ENCODE measurements at regions not wholly inside any gene's neighbourhood (a gene's known extent, or its start where the extent isn't known, plus 50 kb on each side); places are given as distances from the start of the nearest gene placed in this dataset.

DNA sequence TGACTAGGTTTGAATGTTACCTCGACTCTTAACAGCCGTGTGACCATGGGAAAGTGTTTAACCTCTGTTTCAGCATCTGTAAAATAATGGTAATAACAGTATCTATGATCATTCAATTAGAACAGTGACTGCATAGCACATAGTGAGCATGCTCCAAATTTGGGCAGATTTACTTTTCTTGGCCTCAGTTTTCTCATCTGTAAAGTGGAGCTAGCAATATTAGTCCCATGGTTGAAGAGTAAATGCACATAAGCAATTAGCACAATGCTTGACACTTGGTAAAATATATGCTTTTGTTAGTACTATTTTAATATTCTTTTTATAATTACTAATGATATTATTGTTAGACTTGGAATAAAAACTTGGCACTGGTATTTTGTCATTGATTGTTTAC, 66.4 kb upstream of the TANC1 start:
- no peak overlapping the region for H3K4me3 ChIP-seq (ENCODE audit: low read depth, low read length)
- TF ChIP-seq, protein P1, sequence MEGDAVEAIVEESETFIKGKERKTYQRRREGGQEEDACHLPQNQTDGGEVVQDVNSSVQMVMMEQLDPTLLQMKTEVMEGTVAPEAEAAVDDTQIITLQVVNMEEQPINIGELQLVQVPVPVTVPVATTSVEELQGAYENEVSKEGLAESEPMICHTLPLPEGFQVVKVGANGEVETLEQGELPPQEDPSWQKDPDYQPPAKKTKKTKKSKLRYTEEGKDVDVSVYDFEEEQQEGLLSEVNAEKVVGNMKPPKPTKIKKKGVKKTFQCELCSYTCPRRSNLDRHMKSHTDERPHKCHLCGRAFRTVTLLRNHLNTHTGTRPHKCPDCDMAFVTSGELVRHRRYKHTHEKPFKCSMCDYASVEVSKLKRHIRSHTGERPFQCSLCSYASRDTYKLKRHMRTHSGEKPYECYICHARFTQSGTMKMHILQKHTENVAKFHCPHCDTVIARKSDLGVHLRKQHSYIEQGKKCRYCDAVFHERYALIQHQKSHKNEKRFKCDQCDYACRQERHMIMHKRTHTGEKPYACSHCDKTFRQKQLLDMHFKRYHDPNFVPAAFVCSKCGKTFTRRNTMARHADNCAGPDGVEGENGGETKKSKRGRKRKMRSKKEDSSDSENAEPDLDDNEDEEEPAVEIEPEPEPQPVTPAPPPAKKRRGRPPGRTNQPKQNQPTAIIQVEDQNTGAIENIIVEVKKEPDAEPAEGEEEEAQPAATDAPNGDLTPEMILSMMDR (conservative IDR thresholded peaks at IDR 0.05; ENCODE audit: low read depth, low read length), result no peak
- DNase-seq (ENCODE audit: low read depth), result no peak

DNA sequence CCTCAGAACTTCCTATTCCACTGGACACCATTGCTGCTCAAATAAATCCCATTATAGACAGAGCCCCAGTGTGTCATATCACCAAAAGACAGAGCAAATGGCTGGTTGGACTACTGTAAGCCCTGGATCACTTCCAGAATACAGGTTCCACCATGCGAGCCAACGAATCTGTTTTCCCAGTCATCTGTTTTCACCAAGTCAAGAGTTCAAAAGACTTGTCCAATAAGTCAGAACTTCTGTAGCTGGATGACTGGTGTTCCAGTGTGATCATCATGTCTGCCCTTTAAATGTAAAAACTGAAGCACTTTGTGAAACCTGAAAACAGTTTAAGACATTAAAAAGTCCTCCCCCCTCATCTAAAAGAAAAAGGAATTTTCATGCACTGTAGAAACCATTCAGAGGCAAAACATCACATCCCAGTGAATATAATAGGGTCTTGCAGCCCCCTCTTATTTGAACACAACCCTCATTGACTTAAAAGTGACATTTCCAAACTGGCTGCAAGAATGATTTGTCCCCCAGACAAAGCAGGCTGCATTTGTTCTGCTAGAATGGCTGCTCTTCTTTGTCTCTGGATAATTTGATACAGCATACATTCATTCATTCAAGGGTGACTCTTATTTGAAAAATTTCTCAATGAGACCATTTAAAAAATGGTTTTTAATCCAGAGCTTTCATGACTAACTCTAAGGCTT, 64.6 kb upstream of the TANC1 start:
- DNase-seq (ENCODE audit: low read depth), result no peak
- TF ChIP-seq, protein P1 (conservative IDR thresholded peaks at IDR 0.05; ENCODE audit: low read depth, low read length), result no peak
- H3K4me3 ChIP-seq (ENCODE audit: low read depth, low read length), result no peak overlapping the region

DNA sequence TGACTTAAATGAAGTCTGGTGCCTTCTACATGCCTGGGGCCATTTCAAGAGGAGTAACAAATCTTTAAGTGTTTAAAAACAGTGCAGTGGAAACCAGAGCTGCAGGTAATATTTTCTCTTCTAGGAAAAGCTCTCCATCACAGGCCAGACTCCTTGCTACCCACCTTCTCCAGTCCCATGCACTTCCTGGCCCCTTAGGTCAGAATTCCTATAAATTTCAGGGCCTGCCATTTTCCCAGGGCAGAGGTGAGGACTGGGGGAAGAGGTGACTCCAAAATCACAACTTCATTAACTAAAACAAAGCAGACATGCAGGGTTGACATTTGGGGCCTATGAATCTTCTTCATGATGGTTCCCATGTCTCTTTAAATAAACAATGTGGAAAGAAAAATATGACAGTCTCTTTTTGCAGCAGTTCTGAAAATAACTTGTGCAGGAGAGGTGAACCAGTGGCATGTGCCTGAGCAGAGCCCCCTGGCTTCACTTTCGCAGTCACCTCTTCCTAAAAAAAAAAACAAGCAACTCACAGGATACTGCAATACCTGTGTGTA, 63.7 kb upstream of the TANC1 start:
- no peak overlapping the region for H3K4me3 ChIP-seq (ENCODE audit: low read depth, low read length)
- DNase-seq (ENCODE audit: low read depth), result no peak
- TF ChIP-seq, protein P1 (conservative IDR thresholded peaks at IDR 0.05; ENCODE audit: low read depth, low read length), result no peak

DNA sequence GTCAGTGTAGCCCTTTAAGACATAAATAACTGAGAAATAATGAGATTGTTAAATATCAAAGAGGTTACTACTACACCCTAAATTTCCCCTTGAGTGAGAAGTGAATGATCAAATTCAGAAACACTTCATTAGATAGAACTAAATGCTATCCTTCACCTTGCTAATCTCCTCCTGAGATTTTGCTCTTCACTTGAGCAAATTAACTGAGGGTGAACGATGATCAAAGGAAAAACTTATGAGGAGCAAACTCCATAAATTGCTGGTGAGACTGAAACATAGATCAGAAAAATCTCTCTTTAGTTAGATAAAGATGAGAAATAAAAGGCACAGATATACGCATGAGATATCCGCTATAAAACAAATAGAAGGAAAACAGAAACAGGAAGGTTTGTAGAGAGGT, 63.1 kb upstream of the TANC1 start:
- DNase-seq (ENCODE audit: low read depth), result no peak
- no peak overlapping the region for H3K4me3 ChIP-seq (ENCODE audit: low read depth, low read length)
- TF ChIP-seq, protein P1 (conservative IDR thresholded peaks at IDR 0.05; ENCODE audit: low read depth, low read length), result no peak

DNA sequence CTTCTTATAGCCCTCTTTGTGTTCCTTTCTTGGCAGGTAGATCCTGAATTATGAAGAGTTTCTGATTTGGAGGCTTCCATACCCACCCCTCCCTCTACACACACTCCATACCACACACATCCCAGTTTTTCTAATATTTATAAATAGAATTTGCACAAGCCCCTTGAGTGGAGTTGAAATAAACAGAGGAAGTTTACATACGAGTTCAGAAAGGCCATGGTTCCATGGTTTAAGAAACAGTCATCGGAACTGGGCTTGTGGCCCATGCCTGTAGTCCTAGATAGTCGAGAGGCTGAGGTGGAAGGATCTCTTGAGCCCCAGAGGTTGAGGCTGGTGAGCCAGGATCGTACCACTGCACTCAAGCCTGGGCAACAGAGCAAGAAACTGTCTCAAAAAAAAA, 62.7 kb upstream of the TANC1 start:
- TF ChIP-seq, protein P1 (conservative IDR thresholded peaks at IDR 0.05; ENCODE audit: low read depth, low read length), result no peak
- DNase-seq (ENCODE audit: low read depth), result no peak
- no peak overlapping the region for H3K4me3 ChIP-seq (ENCODE audit: low read depth, low read length)

DNA sequence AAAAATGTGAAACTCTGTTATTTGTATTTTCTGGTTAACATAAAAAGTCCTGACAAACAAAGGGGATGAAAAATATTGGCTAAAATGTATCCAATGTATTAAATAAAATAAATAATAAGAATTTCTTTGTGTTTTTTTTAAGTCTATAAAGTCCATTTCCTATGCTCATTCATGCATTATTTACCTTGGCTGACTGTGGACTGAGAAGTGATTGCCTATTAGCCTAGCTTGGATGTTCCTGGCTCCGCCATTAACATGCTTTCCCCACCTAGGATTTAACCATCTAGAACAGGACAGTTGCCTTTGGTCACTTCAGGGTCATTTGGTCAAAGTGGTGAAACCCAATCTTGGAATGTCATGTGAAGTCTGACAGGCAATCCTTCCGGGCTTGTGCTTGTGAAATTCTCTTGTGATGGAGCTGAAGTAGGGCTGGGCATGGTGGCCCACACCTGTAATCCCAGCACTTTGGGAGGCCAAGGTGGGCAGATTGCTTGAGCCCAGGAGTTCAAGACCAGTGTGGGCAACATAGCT, 60.4 kb upstream of the TANC1 start:
- no peak overlapping the region for H3K4me3 ChIP-seq (ENCODE audit: low read depth, low read length)
- TF ChIP-seq, protein P1 (conservative IDR thresholded peaks at IDR 0.05; ENCODE audit: low read depth, low read length), result no peak
- DNase-seq (ENCODE audit: low read depth), result no peak

DNA sequence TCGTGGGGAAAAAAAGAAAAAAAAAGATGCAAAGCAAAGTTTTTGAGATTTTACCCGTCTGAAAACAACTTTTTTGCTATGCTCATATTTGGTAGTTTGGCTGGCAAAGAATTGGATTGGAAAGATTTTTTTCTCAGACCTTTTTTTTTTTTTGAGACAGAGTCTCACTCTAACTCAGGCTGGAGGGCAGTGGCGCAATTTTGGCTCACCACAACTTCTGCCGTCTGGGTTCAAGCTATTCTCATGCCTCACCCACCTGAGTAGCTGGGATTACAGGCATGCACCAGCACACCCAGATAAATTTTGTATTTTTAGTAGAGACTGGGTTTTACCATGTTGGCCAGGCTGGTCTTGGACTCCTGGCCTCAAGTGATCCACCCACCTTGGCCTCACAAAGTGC, 56.3 kb upstream of the TANC1 start:
- no peak for DNase-seq (ENCODE audit: low read depth)
- no peak overlapping the region for H3K4me3 ChIP-seq (ENCODE audit: low read depth, low read length)
- TF ChIP-seq, protein P1 (conservative IDR thresholded peaks at IDR 0.05; ENCODE audit: low read depth, low read length), result no peak

Data from choroid plexus epithelial cell (primary cell).